HUES6 (cell line): ENCODE measurements at regions not wholly inside any gene's neighbourhood (a gene's known extent, or its start where the extent isn't known, plus 50 kb on each side); places are given as distances from the start of the nearest gene placed in this dataset.

Experiments used
- H3K27ac ChIP-seq: 2 replicates; pipeline ENCODE4 v1.7.0; 2013; ENCODE audit warnings: low read depth, mild to moderate bottlenecking, low read length, inconsistent platforms
- H3K27me3 ChIP-seq: 2 replicates; pipeline ENCODE4 v1.6.1; 2013; ENCODE audit warnings: low read length; ENCODE audit not compliant: control insufficient read depth, insufficient read depth
- H3K36me3 ChIP-seq: 2 replicates; pipeline ENCODE4 v1.6.1; 2013; ENCODE audit warnings: low read length; ENCODE audit not compliant: control insufficient read depth, insufficient read depth
- H3K4me1 ChIP-seq: 2 replicates; pipeline ENCODE4 v1.6.1; 2013; ENCODE audit warnings: low read length; ENCODE audit not compliant: control insufficient read depth, insufficient read depth
- H3K4me3 ChIP-seq: 2 replicates; pipeline ENCODE4 v1.5.1; 2013; ENCODE audit warnings: low read depth, low read length
- H3K9ac ChIP-seq: one replicate; pipeline ENCODE4 v1.6.1; 2013; ENCODE audit warnings: mild to moderate bottlenecking, low read length
- H3K9me3 ChIP-seq: 2 replicates; pipeline ENCODE4 v1.6.1; 2013; ENCODE audit warnings: low read depth, low read length; ENCODE audit not compliant: control insufficient read depth, insufficient read depth

DNA sequence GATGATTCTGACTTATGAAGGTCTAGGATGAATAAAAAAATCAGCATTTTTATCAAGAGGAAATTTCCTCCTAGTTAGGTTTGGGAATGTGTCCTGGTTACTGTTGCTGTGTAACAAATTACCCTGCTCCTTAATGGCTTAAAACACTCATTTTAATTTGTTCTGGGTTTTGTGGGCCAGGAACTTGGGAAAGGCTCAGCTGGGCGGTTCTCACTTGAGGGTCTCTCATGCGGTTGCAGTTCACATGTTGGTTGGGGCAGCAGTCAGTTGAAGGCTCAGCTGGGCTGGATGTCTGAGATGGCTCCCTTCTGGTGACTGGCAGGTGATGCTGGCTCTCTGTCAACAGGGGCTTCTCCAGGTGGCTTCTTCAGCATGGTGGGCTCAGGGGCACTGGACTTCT is 214.6 kb downstream of the RBM19 start:
- Histone ChIP-seq H3K4me3 (no peak overlapping the region), H3K4me1 (no peaks in the 10 kb centered on the region), H3K27ac (no peak overlapping the region), H3K36me3 (no peaks in the 10 kb centered on the region), H3K9me3 (peaks cover 13% of the 10 kb centered on the region), H3K9ac (no peak overlapping the region), H3K27me3 (peaks cover 32% of the 10 kb centered on the region)

DNA sequence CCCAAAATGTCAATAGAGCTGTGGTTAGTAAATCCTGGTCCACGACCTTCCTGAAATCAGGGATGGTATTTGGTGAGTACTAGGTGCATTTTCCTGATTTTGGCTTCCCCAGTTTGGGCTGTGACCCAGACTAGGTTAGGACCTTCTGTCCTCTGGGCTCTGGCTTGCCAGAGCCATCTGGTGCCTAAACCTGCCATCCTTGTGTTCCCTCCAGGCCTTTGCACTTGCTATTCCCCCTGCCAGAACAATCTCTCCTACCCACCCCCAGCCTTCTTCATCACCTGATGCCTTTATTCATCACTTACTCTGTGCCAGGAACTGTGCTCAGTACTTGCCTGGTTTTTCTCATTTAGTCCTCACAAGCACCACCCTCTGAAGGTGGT is 216.7 kb downstream of the RBM19 start:
- no peaks in the 10 kb centered on the region for H3K36me3 ChIP-seq
- H3K9me3 ChIP-seq: peaks cover 13% of the 10 kb centered on the region
- no peak overlapping the region for H3K27ac ChIP-seq
- no peak overlapping the region for H3K4me3 ChIP-seq
- H3K4me1 ChIP-seq: no peaks in the 10 kb centered on the region
- no peak overlapping the region for H3K9ac ChIP-seq
- H3K27me3 ChIP-seq: peaks cover 53% of the 10 kb centered on the region

- H3K4me1 ChIP-seq: no peaks in the 10 kb centered on the region
- no peak overlapping the region for H3K4me3 ChIP-seq
- no peak overlapping the region for H3K9ac ChIP-seq
- H3K9me3 ChIP-seq: peaks cover 13% of the 10 kb centered on the region
- H3K36me3 ChIP-seq: no peaks in the 10 kb centered on the region
- H3K27ac ChIP-seq: no peak overlapping the region
- H3K27me3 ChIP-seq: peaks cover 53% of the 10 kb centered on the region
Observed at GRCh38 chr12:113748707-113749432, 217.3 kb downstream of the RBM19 start.

DNA sequence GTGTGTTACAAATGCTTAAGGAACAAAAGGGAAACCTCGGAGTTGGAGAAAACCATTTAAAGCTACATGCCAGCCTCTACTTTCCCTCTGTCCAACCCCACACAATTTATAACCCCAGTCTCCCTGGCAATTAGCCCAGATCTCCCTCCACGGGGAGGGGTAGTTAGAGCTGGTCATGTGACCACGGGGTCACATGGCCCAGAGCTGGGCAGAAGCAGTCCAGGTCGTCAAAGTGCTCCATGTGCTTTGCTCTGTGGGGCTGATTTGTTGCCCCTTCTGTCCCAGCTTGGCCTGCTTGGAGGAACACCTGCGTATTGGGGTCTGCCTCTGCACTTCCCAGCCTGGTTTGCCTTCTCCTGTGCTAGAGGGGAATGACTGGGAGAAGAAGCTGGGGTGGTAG is 219.1 kb downstream of the RBM19 start:
- Histone ChIP-seq H3K27ac (no peak overlapping the region), H3K4me1 (no peaks in the 10 kb centered on the region), H3K4me3 (no peak overlapping the region), H3K27me3 (peaks cover 53% of the 10 kb centered on the region), H3K9ac (no peak overlapping the region), H3K9me3 (peaks cover 9% of the 10 kb centered on the region), H3K36me3 (no peaks in the 10 kb centered on the region)

- Histone ChIP-seq H3K36me3 (no peaks in the 10 kb centered on the region), H3K27ac (no peak overlapping the region), H3K4me3 (no peak overlapping the region), H3K9ac (no peak overlapping the region), H3K4me1 (no peaks in the 10 kb centered on the region), H3K27me3 (peaks cover 45% of the 10 kb centered on the region), H3K9me3 (no peaks in the 10 kb centered on the region)
Observed at GRCh38 chr12:113744802-113745395, 221.2 kb downstream of the RBM19 start.

DNA sequence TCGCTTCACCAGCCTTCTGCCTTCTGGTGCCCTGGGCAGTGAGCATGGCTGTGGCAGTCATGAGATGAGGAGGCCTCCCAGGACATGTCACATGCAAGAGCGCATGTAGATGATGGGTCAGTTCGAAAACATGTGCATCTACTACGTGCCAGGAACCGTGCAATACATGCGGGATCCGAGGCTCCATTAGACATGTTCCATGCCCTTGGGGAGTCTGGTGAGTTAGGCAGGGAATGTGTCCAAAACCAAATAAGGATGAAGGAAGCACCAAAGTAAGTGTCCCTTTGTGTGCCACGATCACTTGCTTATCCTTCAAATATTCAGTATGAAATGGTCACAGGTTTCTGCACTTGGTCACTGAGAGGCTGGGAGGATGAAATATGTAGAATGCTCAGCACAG is 223.3 kb downstream of the RBM19 start:
- H3K4me3 ChIP-seq: no peak overlapping the region
- no peak overlapping the region for H3K9ac ChIP-seq
- H3K36me3 ChIP-seq: no peaks in the 10 kb centered on the region
- peaks cover 38% of the 10 kb centered on the region for H3K27me3 ChIP-seq
- H3K27ac ChIP-seq: no peak overlapping the region
- no peaks in the 10 kb centered on the region for H3K4me1 ChIP-seq
- no peaks in the 10 kb centered on the region for H3K9me3 ChIP-seq

DNA sequence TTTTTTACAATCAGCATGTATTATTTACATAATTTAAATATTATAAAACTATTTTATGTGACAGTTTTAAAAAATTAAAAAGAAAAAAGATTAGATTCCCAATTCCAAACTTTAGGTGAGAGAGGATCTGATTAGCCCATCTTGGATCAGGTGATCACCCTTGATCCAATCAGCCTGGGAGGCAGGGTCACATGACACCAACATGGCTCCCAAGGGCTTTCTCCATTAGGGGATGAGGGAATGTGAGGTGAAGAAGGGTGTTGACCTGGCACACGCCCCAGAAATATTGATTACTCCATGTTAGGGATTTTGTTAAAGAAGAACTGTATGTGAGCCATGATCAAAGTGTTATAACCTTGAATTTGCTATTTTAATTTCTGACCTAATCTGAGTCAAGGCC is 225.4 kb downstream of the RBM19 start:
- no peaks in the 10 kb centered on the region for H3K36me3 ChIP-seq

GRCh38 chr12:113735131-113735530 is 231.0 kb downstream of the RBM19 start:
- Histone ChIP-seq H3K36me3 (no peaks in the 10 kb centered on the region), H3K4me1 (peaks cover 7% of the 10 kb centered on the region), H3K9me3 (no peaks in the 10 kb centered on the region), H3K27me3 (peaks cover 16% of the 10 kb centered on the region), H3K4me3 (no peak overlapping the region), H3K27ac (no peak overlapping the region), H3K9ac (no peak overlapping the region)

More for the DNA sequence above, 225.4 kb downstream of the RBM19 start:
- H3K4me1 ChIP-seq: peaks cover under 1% of the 10 kb centered on the region; the same call in 1 of the 2 replicates
- H3K27me3 ChIP-seq: peaks cover 18% of the 10 kb centered on the region
- no peaks in the 10 kb centered on the region for H3K9me3 ChIP-seq
- H3K9ac ChIP-seq: no peak overlapping the region
- no peak overlapping the region for H3K27ac ChIP-seq
- H3K4me3 ChIP-seq: no peak overlapping the region

DNA sequence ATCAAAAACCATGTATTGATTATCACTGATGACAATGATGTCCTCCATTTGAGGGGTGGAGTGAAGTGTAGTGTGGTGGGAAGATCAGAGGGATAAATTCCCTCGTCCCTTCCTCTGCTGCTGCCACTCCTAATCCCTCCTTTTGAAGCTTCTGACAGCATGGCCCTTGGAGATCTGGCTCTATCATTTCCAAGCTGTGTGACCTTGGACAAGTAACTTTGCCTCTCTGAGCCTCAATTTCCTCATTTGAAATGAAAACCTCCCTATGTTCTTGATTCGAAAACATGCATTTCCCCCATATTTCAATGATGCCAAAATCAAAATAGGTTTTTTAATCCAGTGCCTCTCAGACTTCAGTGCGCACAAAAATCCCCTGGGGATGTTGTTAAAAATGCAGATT is 231.6 kb downstream of the RBM19 start:
- Histone ChIP-seq H3K4me3 (no peak overlapping the region), H3K4me1 (peaks cover 7% of the 10 kb centered on the region), H3K9ac (no peak overlapping the region), H3K36me3 (no peaks in the 10 kb centered on the region), H3K27me3 (peaks cover 18% of the 10 kb centered on the region), H3K9me3 (no peaks in the 10 kb centered on the region), H3K27ac (no peak overlapping the region)

DNA sequence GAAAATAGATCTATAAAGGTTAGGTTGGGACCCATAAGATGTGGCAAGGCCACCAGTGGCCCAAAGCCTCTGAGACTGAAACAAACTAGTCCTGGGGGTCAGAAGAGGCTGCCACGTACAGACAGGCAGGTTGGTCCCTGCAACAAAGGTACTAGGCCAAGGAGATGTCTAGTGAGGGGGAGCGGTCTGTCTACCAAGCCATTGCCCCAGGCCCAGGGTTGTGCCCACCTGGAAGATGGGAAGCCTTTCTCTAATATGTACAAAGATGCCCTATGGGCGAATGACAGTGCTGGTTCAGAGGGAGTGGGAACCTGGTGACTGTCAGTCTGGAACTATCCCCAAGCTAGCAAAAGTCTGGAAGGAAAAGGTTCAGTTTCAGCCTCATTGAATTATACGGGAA is 233.2 kb downstream of the RBM19 start:
- Histone ChIP-seq H3K9me3 (no peaks in the 10 kb centered on the region), H3K27me3 (peaks cover 21% of the 10 kb centered on the region), H3K36me3 (no peaks in the 10 kb centered on the region), H3K4me1 (peaks cover 7% of the 10 kb centered on the region), H3K27ac (no peak overlapping the region), H3K4me3 (no peak overlapping the region), H3K9ac (no peak overlapping the region)

DNA sequence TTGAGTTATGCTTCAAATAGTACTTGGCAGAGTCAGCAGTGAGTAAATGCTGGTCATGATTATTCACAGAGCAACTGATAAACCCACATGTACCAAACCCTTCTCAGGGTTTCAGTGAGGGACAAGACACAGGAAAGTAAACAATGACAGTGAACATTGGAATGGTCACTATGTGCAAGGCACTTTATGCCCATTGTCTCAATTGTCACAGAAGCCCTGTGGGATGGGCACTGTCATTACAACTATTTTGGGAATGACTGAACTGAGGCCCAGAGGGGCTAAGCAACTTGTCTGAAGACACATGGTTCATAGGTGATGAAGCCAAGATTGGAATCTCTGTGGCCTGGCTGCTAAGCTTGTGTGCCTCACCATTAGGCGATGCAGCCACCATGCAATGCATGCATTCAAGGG is 238.5 kb downstream of the RBM19 start:
- H3K4me1 ChIP-seq: no peaks in the 10 kb centered on the region; the same call in 1 of the 2 replicates
- H3K27ac ChIP-seq: no peak overlapping the region
- no peaks in the 10 kb centered on the region for H3K36me3 ChIP-seq
- no peak overlapping the region for H3K9ac ChIP-seq
- peaks cover 21% of the 10 kb centered on the region for H3K27me3 ChIP-seq
- no peak overlapping the region for H3K4me3 ChIP-seq
- peaks cover 9% of the 10 kb centered on the region for H3K9me3 ChIP-seq
